Astrocyte of the hippocampus (primary cell): ENCODE measurements at regions not wholly inside any gene's neighbourhood (a gene's known extent, or its start where the extent isn't known, plus 50 kb on each side); places are given as distances from the start of the nearest gene placed in this dataset.
"Not testable (repeated sequence)": the region's sequence is repeated elsewhere in the genome, so short reads cannot be mapped to it uniquely, and the experiment has no call there.

Source experiments
- DNase-seq: peaks from one replicate; pipeline ENCODE4 v3.0.0; 2011; ENCODE audit warnings: low read depth, low spot score

- no peak for DNase-seq
These were observed 50.5 kb upstream of the FOXP2 start for GRCh38 chr7:114364151-114364550.

- DNase-seq: no peak
These were observed 51.3 kb upstream of the FOXP2 start for GRCh38 chr7:114363292-114363691.

GRCh38 chr7:114358911-114359310 lies 55.7 kb upstream of the FOXP2 start:
- no peak for DNase-seq

GRCh38 chr7:114356133-114356532 lies 58.5 kb upstream of the FOXP2 start:
- no peak for DNase-seq

- DNase-seq: no peak
These were observed 60.3 kb upstream of the FOXP2 start for GRCh38 chr7:114354306-114354705.

GRCh38 chr7:114345494-114345893 lies 69.1 kb upstream of the FOXP2 start:
- peak; percentile 19 for DNase-seq

GRCh38 chr7:114343949-114344708 lies 70.5 kb upstream of the FOXP2 start:
- no peak for DNase-seq

GRCh38 chr7:114342431-114343179 lies 72.0 kb upstream of the FOXP2 start:
- no peak for DNase-seq

GRCh38 chr7:114341648-114342047 lies 73.0 kb upstream of the FOXP2 start:
- DNase-seq: no peak

- DNase-seq: no peak
These were observed 79.6 kb upstream of the FOXP2 start for GRCh38 chr7:114334989-114335388.

- DNase-seq: not testable (repeated sequence)
These were observed 85.2 kb upstream of the FOXP2 start for GRCh38 chr7:114329458-114329857.

GRCh38 chr7:114317450-114318098 lies 97.0 kb upstream of the FOXP2 start:
- no peak for DNase-seq

GRCh38 chr7:114312649-114313048 lies 102.0 kb upstream of the FOXP2 start:
- DNase-seq: no peak

- DNase-seq: peak; percentile 5
These were observed 104.1 kb upstream of the FOXP2 start for GRCh38 chr7:114310345-114311110.

GRCh38 chr7:114309729-114310128 lies 104.9 kb upstream of the FOXP2 start:
- DNase-seq: no peak

- DNase-seq: no peak
These were observed 111.3 kb upstream of the FOXP2 start for GRCh38 chr7:114303301-114303700.

GRCh38 chr7:114302858-114303257 lies 111.8 kb upstream of the FOXP2 start:
- DNase-seq: no peak

- DNase-seq: no peak
These were observed 116.6 kb upstream of the FOXP2 start for GRCh38 chr7:114298011-114298410.

- no peak for DNase-seq
These were observed 117.5 kb upstream of the FOXP2 start for GRCh38 chr7:114297121-114297520.

- no peak for DNase-seq
These were observed 119.1 kb upstream of the FOXP2 start for GRCh38 chr7:114295522-114295921.

GRCh38 chr7:114294036-114294435 lies 120.6 kb upstream of the FOXP2 start:
- DNase-seq: no peak
